ENCODE measurements at regions not wholly inside any gene's neighbourhood (a gene's known extent, or its start where the extent isn't known, plus 50 kb on each side); places are given as distances from the start of the nearest gene placed in this dataset.

DNA sequence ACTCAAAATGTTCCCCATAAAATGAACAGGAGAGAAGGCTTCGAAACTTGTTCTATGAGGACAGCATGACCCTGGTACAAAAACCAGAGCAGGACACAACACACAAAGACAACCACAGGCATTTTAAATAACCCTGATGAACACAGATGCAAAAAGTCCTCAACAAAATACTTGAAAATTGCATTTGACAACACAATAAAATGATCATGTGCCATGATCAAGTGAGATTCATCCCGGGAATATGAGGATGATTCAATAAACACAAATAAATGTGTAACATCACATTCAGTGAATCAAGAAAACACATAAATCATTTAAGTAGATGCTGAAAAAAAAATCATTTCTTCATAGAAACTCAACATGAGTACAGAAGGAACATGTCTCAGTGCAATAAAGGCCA is 208.4 kb upstream of the WSB1 start:
- no peaks in the 10 kb centered on the region for H3K36me3 ChIP-seq (ENCODE audit: insufficient read depth, low read length)
- TF ChIP-seq CTCF (conservative IDR thresholded peaks at IDR 0.05; ENCODE audit: low read length) (no peak), EZH2phosphoT487 (IDR thresholded peaks at IDR 0.05; ENCODE audit: borderline replicate concordance, low read depth, low read length) (no peak)
- no peak overlapping the region for H3K4me2 ChIP-seq (ENCODE audit: low read length)
- H2AFZ ChIP-seq (ENCODE audit: low read length) = no peak overlapping the region
- intact Hi-C loops (cut with micrococcal nuclease; ENCODE audit: unreplicated experiment) = no loop called here
- H3K79me2 ChIP-seq (ENCODE audit: insufficient read depth, low read depth, low read length) = no peaks in the 10 kb centered on the region
- no peak overlapping the region for H3K27ac ChIP-seq (ENCODE audit: low read depth, low read length, poor library complexity, severe bottlenecking)
- no peaks in the 10 kb centered on the region for H3K9me2 ChIP-seq (ENCODE audit: insufficient read depth, low read length)
- no peak for DNase-seq (ENCODE audit: low spot score)
- H4K20me1 ChIP-seq (ENCODE audit: insufficient read depth, low read length) = no peaks in the 10 kb centered on the region
- no peak overlapping the region for H3K4me3 ChIP-seq (ENCODE audit: low read depth, low read length, poor library complexity, severe bottlenecking)
- POLR2A ChIA-PET = no interaction called here
- CTCF ChIA-PET (ENCODE audit: unreplicated experiment) = no interaction called here
- no TSS peak for BruUV-seq (replicated peaks)
- no peaks in the 10 kb centered on the region for H3K4me1 ChIP-seq (ENCODE audit: insufficient read depth, low read length, poor library complexity, severe bottlenecking)
- no peaks in the 10 kb centered on the region for H3K9me3 ChIP-seq (ENCODE audit: low read length)

GRCh38 chr17:27086526-27086925 is 207.4 kb upstream of the WSB1 start:
- intact Hi-C loops (cut with micrococcal nuclease; ENCODE audit: unreplicated experiment) = no loop called here

More at GRCh38 chr17:27086526-27086925, 207.4 kb upstream of the WSB1 start:
- H3K27ac ChIP-seq (ENCODE audit: low read depth, low read length, poor library complexity, severe bottlenecking) = no peak overlapping the region
- DNase-seq (ENCODE audit: low spot score) = no peak
- H3K4me3 ChIP-seq (ENCODE audit: low read depth, low read length, poor library complexity, severe bottlenecking) = no peak overlapping the region
- ChIA-PET POLR2A (no interaction called here), CTCF (ENCODE audit: unreplicated experiment) (no interaction called here)
- BruUV-seq (replicated peaks) = no TSS peak
- no peaks in the 10 kb centered on the region for H4K20me1 ChIP-seq (ENCODE audit: insufficient read depth, low read length)
- TF ChIP-seq EZH2phosphoT487 (IDR thresholded peaks at IDR 0.05; ENCODE audit: borderline replicate concordance, low read depth, low read length) = no peak
- no peak for TF ChIP-seq CTCF (conservative IDR thresholded peaks at IDR 0.05; ENCODE audit: low read length)
- H3K9me3 ChIP-seq (ENCODE audit: low read length) = no peaks in the 10 kb centered on the region
- H3K79me2 ChIP-seq (ENCODE audit: insufficient read depth, low read depth, low read length) = no peaks in the 10 kb centered on the region
- H3K4me2 ChIP-seq (ENCODE audit: low read length) = no peak overlapping the region
- no peaks in the 10 kb centered on the region for H3K9me2 ChIP-seq (ENCODE audit: insufficient read depth, low read length)
- H3K4me1 ChIP-seq (ENCODE audit: insufficient read depth, low read length, poor library complexity, severe bottlenecking) = no peaks in the 10 kb centered on the region
- no peak overlapping the region for H2AFZ ChIP-seq (ENCODE audit: low read length)
- no peaks in the 10 kb centered on the region for H3K36me3 ChIP-seq (ENCODE audit: insufficient read depth, low read length)

All from OCI-LY7 (cell line).